22Rv1 (cell line): ENCODE measurements at regions not wholly inside any gene's neighbourhood (a gene's known extent, or its start where the extent isn't known, plus 50 kb on each side); places are given as distances from the start of the nearest gene placed in this dataset.

Experiments used
- CTCF ChIP-seq: fragments of 450-650 bp; IDR thresholded peaks from 2 replicates; pipeline ENCODE4 v1.5.1; 2017; ENCODE audit warnings: mild to moderate bottlenecking
- ZFX ChIP-seq: fragments of 450-650 bp; IDR thresholded peaks from 2 replicates; pipeline ENCODE4 v1.6.1; 2017; ENCODE audit warnings: antibody characterized with exemption, borderline replicate concordance

GRCh38 chr2:222142027-222142426 is 156.8 kb downstream of the PAX3 start:
- TF ChIP-seq CTCF = no peak
- no peak for TF ChIP-seq ZFX
